HepG2 (cell line): ENCODE measurements at regions not wholly inside any gene's neighbourhood (a gene's known extent, or its start where the extent isn't known, plus 50 kb on each side); places are given as distances from the start of the nearest gene placed in this dataset.

Experiments
- ATAC-seq: fragments of 200-7000 bp; cut with Tn5 transposase; 3 replicates; pipeline ENCODE4 v1.9.1; 2020; ENCODE audit warnings: mild to moderate bottlenecking, moderate library complexity
- BruUV-seq: library from RNA; stranded (reverse); fragments of 400-500 nt; replicated peaks from 2 replicates; lab custom pipeline; 2021; lab: Mats Ljungman, UMichigan
- CTCF ChIA-PET: fragments of 300-600 bp; formaldehyde crosslinking; extraction: SDS; loops from one replicate; lab custom pipeline; 2021; ENCODE audit warnings: low total read pairs, inconsistent platforms, low intra/inter-chr PET ratio; lab: Yijun Ruan, JAX
- POLR2A ChIA-PET: fragments of 350-600 bp; sonication (Branson Sonifier 250); formaldehyde crosslinking; loops from one replicate; lab custom pipeline; 2020; ENCODE audit warnings: antibody characterized with exemption, inconsistent platforms; lab: Yijun Ruan, JAX
- DNase-seq: peaks from one replicate; pipeline ENCODE4 v3.0.0-alpha.2; 2015; ENCODE audit warnings: low spot score
- FAIRE-seq: peaks from 3 replicates; lab custom pipeline; 2011; peaks lifted over from hg19 to GRCh38; lab: Jason Lieb, UNC
- H2AFZ ChIP-seq: one replicate; pipeline ENCODE4 v1.6.1; 2011; ENCODE audit warnings: low read length, inconsistent platforms
- H3K27ac ChIP-seq: fragments of 300-600 bp; 3 replicates; pipeline ENCODE4 v1.8.0; 2011; ENCODE audit warnings: mixed run types, mild to moderate bottlenecking, mixed read lengths, low read length, inconsistent platforms; ENCODE audit not compliant: insufficient read depth; ENCODE audit errors: extremely low read length
- H3K27me3 ChIP-seq, 2 experiments: fragments of 200-600 bp in 1 of 2; 2 replicates in 1 of 2; 3 replicates in 1 of 2; pipeline versions ENCODE4 v1.6.0 to v1.8.0; 2011; ENCODE audit warnings: low read length in 2 of 2, mild to moderate bottlenecking in 2 of 2, moderate library complexity in 2 of 2, inconsistent platforms in 1 of 2; ENCODE audit not compliant: insufficient read depth in 2 of 2, control insufficient read depth in 1 of 2
- H3K36me3 ChIP-seq, 2 experiments: fragments of 200-600 bp in 1 of 2; replicated peaks in 1 of 2; 2 replicates in 1 of 2; 3 replicates in 1 of 2; pipeline versions ENCODE4 v1.5.1 to v1.8.0; 2011; ENCODE audit warnings: low read length in 2 of 2, inconsistent platforms in 1 of 2; ENCODE audit not compliant: insufficient read depth in 2 of 2, control insufficient read depth in 1 of 2
- H3K4me1 ChIP-seq: 2 replicates; pipeline ENCODE4 v1.5.1; 2012; ENCODE audit warnings: low read length, inconsistent platforms; ENCODE audit not compliant: insufficient read depth
- H3K4me2 ChIP-seq: 2 replicates; pipeline ENCODE4 v1.6.0; 2011; ENCODE audit warnings: low read depth, low read length, inconsistent platforms
- H3K4me3 ChIP-seq, 3 experiments: fragments of 200-600 bp in 1 of 3; sonication (generic), shearing (Covaris generic) in 1 of 3; replicated peaks in 1 of 3; 2 replicates each; pipeline ENCODE4 v1.5.1; 2011 to 2016; ENCODE audit warnings: low read length in 3 of 3, inconsistent platforms in 2 of 3, low read depth in 2 of 3, mild to moderate bottlenecking in 2 of 3, control low read depth in 1 of 3, mixed read lengths in 1 of 3; ENCODE audit not compliant: insufficient read depth in 1 of 3
- H3K79me2 ChIP-seq: one replicate; pipeline ENCODE4 v1.6.1; 2011; ENCODE audit warnings: low read length, inconsistent platforms; ENCODE audit not compliant: insufficient read depth
- H3K9ac ChIP-seq: 2 replicates; pipeline ENCODE4 v1.6.0; 2011; ENCODE audit warnings: mild to moderate bottlenecking, low read depth, low read length, inconsistent platforms; ENCODE audit not compliant: insufficient read depth
- H3K9me3 ChIP-seq: 2 replicates; pipeline ENCODE4 v1.5.1; 2012; ENCODE audit warnings: mild to moderate bottlenecking, low read length
- H4K20me1 ChIP-seq: 2 replicates; pipeline ENCODE4 v1.6.0; 2011; ENCODE audit warnings: inconsistent platforms, mild to moderate bottlenecking, low read length, moderate library complexity; ENCODE audit not compliant: insufficient read depth
- NR2F2 ChIP-seq: IDR thresholded peaks from 2 replicates; pipeline ENCODE4 v1.6.1; 2012; ENCODE audit warnings: low read depth, inconsistent platforms, borderline replicate concordance
- ZC3H13 ChIP-seq: sonication (generic); formaldehyde crosslinking; IDR thresholded peaks from 2 replicates; pipeline ENCODE4 v1.8.1; 2023; ENCODE audit warnings: mild to moderate bottlenecking, missing genetic modification reagents, moderate library complexity
- ZNF12 ChIP-seq: sonication (generic); formaldehyde crosslinking; IDR thresholded peaks from 2 replicates; pipeline ENCODE4 v1.5.0; 2020; ENCODE audit warnings: missing genetic modification reagents
- ZNF33B ChIP-seq: sonication (generic); formaldehyde crosslinking; IDR thresholded peaks from 2 replicates; pipeline ENCODE4 v1.5.1; 2020; ENCODE audit warnings: mild to moderate bottlenecking, missing genetic modification reagents
- WGBS: methylation state at CpG from one replicate; pipeline ENCODE4 v1.1.6; 2017; ENCODE audit warnings: low lambda C conversion rate; 5-methylcytosine and 5-hydroxymethylcytosine counted together
- in situ Hi-C: cut with HindIII; loops from 2 replicates; pipeline ENCODE4 v1.10.0; 2017; ENCODE audit warnings: low pct_unique_long_range_greater_than_20kb; ENCODE audit not compliant: extremely low pct_ligation_motif_present
- intact Hi-C: fragments of 100-400 bp; cut with micrococcal nuclease; formaldehyde crosslinking; loops from one replicate; pipeline ENCODE4 v1.10.0; 2022; ENCODE audit not compliant: unreplicated experiment
- TF ChIP-seq, protein P1 (sequence below): fragments of 450-650 bp; IDR thresholded peaks from 2 replicates; pipeline ENCODE4 v1.6.1; 2016
- TF ChIP-seq, protein P2 (sequence below): sonication (generic); formaldehyde crosslinking; IDR thresholded peaks from 2 replicates; pipeline ENCODE4 v1.5.0; 2020; ENCODE audit warnings: missing genetic modification reagents, mild to moderate bottlenecking, borderline replicate concordance

DNA sequence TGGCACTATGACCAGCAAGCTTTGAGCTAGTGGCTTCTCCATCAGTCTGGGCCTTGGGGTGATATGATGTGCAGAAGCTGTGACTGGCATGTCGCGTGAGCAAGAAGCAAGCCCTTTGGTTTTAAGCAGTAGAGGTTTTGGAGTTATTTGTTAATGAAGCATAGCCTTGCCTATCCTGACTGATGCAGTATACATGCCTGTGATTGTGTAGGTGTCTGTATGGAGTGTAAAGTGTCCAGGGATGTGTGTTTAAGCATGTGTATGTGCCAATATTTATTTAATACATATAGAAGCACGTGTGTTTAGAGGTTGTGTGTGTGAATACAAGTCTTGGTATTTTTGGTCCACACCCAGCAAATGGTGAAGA lies 61.0 kb upstream of the CCDC167 start:
- no peaks in the 10 kb centered on the region for H4K20me1 ChIP-seq
- H3K27me3 ChIP-seq, result peaks cover 23 to 85% of the 10 kb centered on the region in 2 experiments
- no peaks in the 10 kb centered on the region for H3K9me3 ChIP-seq
- no peaks in the 10 kb centered on the region for H3K79me2 ChIP-seq
- H2AFZ ChIP-seq, result no peak overlapping the region
- BruUV-seq, result no TSS peak
- intact Hi-C loops, result loop anchor here (10.0 kb wide), 1 partner anchor 186 kb away; no protein-coding TSS in a partner anchor
- in situ Hi-C loops, result no loop called here
- DNase-seq, result no peak
- ATAC-seq, result no peak
- no peaks in the 10 kb centered on the region for H3K4me1 ChIP-seq
- TF ChIP-seq ZNF33B (CRISPR knock-in tag), result no peak
- TF ChIP-seq, protein P1, sequence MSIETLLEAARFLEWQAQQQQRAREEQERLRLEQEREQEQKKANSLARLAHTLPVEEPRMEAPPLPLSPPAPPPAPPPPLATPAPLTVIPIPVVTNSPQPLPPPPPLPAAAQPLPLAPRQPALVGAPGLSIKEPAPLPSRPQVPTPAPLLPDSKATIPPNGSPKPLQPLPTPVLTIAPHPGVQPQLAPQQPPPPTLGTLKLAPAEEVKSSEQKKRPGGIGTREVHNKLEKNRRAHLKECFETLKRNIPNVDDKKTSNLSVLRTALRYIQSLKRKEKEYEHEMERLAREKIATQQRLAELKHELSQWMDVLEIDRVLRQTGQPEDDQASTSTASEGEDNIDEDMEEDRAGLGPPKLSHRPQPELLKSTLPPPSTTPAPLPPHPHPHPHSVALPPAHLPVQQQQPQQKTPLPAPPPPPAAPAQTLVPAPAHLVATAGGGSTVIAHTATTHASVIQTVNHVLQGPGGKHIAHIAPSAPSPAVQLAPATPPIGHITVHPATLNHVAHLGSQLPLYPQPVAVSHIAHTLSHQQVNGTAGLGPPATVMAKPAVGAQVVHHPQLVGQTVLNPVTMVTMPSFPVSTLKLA, result peak; percentile 44; the same call in 1 of the 2 replicates
- TF ChIP-seq NR2F2, result no peak
- TF ChIP-seq ZNF12 (CRISPR knock-in tag), result peak; percentile 97
- TF ChIP-seq, all 625 proteins: peak for 2
- Histone ChIP-seq H3K4me2 (no peak overlapping the region), H3K4me3 (no peak overlapping the region), H3K27ac (no peak overlapping the region), H3K9ac (no peak overlapping the region), H3K36me3 (no peaks in the 10 kb centered on the region)
- WGBS, result 57% methylated on average over 3 of the region's 3 CpGs
- FAIRE-seq, result no peak
- ChIA-PET POLR2A (no interaction called here), CTCF (interaction anchor here (0.8 to 1.3 kb wide), 2 partner anchors 75 to 77 kb away, joined by 3 read pairs; no protein-coding TSS in a partner anchor)

DNA sequence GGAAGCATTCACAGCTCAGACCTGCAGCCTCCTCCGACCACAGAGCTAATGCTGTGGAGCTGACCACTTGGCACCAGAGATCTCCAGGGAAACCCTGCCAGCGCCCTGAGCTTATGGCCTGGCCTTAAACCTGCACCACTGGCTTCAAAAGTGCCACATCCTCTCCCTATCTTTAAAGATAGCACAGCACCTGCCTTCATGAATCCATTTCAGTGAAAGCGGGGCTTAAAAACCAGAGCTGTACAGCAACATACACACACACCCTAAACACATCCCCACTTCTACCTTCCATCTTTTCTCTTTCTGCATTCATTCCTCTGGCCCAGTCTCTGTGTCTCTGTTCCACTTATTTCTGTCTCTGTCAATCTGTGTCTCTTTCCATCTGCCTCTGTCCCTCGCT lies 59.8 kb upstream of the CCDC167 start:
- CTCF ChIA-PET, result interaction anchor here (1.3 kb wide), 1 partner anchor 76 kb away, joined by 3 read pairs; no protein-coding TSS in a partner anchor
- no peaks in the 10 kb centered on the region for H3K79me2 ChIP-seq
- DNase-seq, result no peak
- POLR2A ChIA-PET, result no interaction called here
- intact Hi-C loops (no loop called here), in situ Hi-C loops (no loop called here)
- H4K20me1 ChIP-seq, result no peaks in the 10 kb centered on the region
- H3K36me3 ChIP-seq, result no peaks in the 10 kb centered on the region
- no peak overlapping the region for H3K9ac ChIP-seq
- no peaks in the 10 kb centered on the region for H3K4me1 ChIP-seq
- no peak for FAIRE-seq
- no TSS peak for BruUV-seq
- no peak for ATAC-seq
- TF ChIP-seq, protein P2, sequence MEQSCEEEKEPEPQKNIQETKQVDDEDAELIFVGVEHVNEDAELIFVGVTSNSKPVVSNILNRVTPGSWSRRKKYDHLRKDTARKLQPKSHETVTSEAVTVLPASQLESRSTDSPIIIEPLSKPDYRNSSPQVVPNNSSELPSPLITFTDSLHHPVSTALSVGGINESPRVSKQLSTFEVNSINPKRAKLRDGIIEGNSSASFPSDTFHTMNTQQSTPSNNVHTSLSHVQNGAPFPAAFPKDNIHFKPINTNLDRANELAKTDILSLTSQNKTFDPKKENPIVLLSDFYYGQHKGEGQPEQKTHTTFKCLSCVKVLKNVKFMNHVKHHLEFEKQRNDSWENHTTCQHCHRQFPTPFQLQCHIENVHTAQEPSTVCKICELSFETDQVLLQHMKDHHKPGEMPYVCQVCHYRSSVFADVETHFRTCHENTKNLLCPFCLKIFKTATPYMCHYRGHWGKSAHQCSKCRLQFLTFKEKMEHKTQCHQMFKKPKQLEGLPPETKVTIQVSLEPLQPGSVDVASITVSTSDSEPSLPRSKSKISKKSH, result no peak
- no peak for TF ChIP-seq ZC3H13 (CRISPR knock-in tag)
- no peak overlapping the region for H3K4me3 ChIP-seq
- no peak overlapping the region for H3K4me2 ChIP-seq
- no peak overlapping the region for H2AFZ ChIP-seq
- WGBS, result 38% methylated on average over 4 of the region's 4 CpGs
- no peaks in the 10 kb centered on the region for H3K9me3 ChIP-seq
- no peak overlapping the region for H3K27ac ChIP-seq
- peaks cover 20 to 85% of the 10 kb centered on the region in 2 experiments; a peak in 4 of 5 replicates for H3K27me3 ChIP-seq
